Neuron (in vitro differentiated cells): ENCODE measurements at regions not wholly inside any gene's neighbourhood (a gene's known extent, or its start where the extent isn't known, plus 50 kb on each side); places are given as distances from the start of the nearest gene placed in this dataset.

Experiments used
- H2AFZ ChIP-seq: one replicate; pipeline ENCODE4 v1.6.1; 2013; ENCODE audit warnings: low read depth, mild to moderate bottlenecking, inconsistent platforms, low read length, moderate library complexity
- H3K27me3 ChIP-seq: one replicate; pipeline ENCODE4 v1.6.1; 2013; ENCODE audit warnings: low read length; ENCODE audit not compliant: insufficient read depth
- H3K36me3 ChIP-seq: one replicate; pipeline ENCODE4 v1.6.1; 2013; ENCODE audit warnings: low read length; ENCODE audit not compliant: insufficient read depth
- H3K4me1 ChIP-seq: one replicate; pipeline ENCODE4 v1.6.1; 2013; ENCODE audit warnings: low read length; ENCODE audit not compliant: insufficient read depth
- H3K4me3 ChIP-seq: 2 replicates; pipeline ENCODE4 v1.5.1; 2013; ENCODE audit warnings: mild to moderate bottlenecking, low read length, moderate library complexity
- H3K9me3 ChIP-seq: one replicate; pipeline ENCODE4 v1.6.1; 2013; ENCODE audit warnings: low read length

DNA sequence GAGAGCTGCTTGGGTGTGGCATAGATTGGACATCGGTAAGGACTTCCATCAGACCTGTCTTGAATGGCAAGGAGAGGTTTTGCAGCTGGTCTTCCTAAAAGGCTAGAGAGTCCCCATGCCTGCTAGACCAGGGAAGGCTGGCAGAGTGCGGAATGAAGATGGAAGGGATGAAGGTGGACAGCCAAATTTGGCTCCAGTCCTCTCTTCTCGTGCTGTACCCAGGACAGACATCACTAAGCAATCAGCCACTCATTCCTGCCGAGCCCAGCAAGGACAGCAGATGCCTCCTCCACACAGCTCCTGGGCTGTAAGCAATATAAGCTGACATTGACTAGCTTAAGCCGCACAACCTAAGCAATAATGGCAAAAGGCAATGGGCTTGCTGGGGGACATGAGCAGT, 112.0 kb downstream of the OLFM1 start:
- Histone ChIP-seq H3K9me3 (no peaks in the 10 kb centered on the region), H3K4me3 (no peak overlapping the region), H2AFZ (no peak overlapping the region), H3K36me3 (no peaks in the 10 kb centered on the region), H3K4me1 (no peaks in the 10 kb centered on the region), H3K27me3 (peaks cover 19% of the 10 kb centered on the region)

GRCh38 chr9:135201711-135202110, 114.2 kb downstream of the OLFM1 start:
- Histone ChIP-seq H3K4me3 (no peak overlapping the region), H3K9me3 (no peaks in the 10 kb centered on the region), H3K27me3 (peaks cover 19% of the 10 kb centered on the region), H2AFZ (no peak overlapping the region), H3K4me1 (no peaks in the 10 kb centered on the region), H3K36me3 (no peaks in the 10 kb centered on the region)

DNA sequence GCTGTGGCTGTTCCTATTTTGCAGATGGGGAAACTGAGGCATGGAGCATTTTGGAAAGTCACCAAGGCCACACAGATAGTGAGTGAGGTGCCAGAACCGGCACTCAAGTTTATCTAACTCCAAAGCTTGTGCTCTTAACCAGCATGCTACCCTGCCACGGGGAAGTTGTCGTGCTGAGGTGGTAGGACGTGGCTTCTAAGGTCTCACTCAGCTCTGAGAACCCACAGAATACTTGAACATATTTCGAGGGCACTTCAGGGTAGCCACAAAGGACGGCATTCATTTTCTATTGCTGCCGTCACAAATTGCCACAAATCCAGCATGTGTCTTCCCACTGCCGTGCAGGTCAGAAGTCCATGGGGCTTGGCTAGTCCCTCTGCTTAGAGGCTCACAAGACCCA, 116.7 kb downstream of the OLFM1 start:
- Histone ChIP-seq H3K9me3 (no peaks in the 10 kb centered on the region), H3K36me3 (no peaks in the 10 kb centered on the region), H3K4me1 (no peaks in the 10 kb centered on the region), H3K27me3 (peaks cover 9% of the 10 kb centered on the region), H2AFZ (no peak overlapping the region), H3K4me3 (no peak overlapping the region)

DNA sequence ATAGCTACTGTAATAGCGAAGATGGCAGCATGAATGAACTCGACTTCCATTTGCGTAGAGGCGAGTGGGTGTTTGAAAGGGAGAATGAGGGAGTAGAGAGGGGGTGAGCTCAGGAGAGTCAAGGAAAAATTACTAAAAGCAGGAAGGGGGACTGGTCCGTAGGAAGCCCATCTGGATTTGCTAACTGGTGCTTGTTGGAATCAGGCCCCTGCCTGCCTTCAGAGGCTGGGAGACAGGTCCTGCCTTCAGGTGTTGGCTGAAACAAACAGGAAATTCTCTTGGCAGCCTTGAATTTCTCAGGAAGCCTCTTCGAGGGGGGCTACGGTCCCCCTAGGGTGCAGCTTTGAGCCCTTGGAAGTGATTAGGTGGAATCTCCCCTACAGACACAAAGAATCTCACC, 121.7 kb downstream of the OLFM1 start:
- no peaks in the 10 kb centered on the region for H3K4me1 ChIP-seq
- H2AFZ ChIP-seq = no peak overlapping the region
- no peak overlapping the region for H3K4me3 ChIP-seq
- H3K9me3 ChIP-seq = peaks cover 8% of the 10 kb centered on the region
- H3K27me3 ChIP-seq = peaks cover 6% of the 10 kb centered on the region
- H3K36me3 ChIP-seq = no peaks in the 10 kb centered on the region

GRCh38 chr9:135209852-135210251, 122.4 kb downstream of the OLFM1 start:
- Histone ChIP-seq H3K9me3 (peaks cover 8% of the 10 kb centered on the region), H2AFZ (no peak overlapping the region), H3K4me3 (no peak overlapping the region), H3K27me3 (peaks cover 6% of the 10 kb centered on the region), H3K36me3 (no peaks in the 10 kb centered on the region), H3K4me1 (no peaks in the 10 kb centered on the region)

- H3K4me3 ChIP-seq = no peak overlapping the region
- H3K4me1 ChIP-seq = no peaks in the 10 kb centered on the region
- no peak overlapping the region for H2AFZ ChIP-seq
- peaks cover 12% of the 10 kb centered on the region for H3K27me3 ChIP-seq
- no peaks in the 10 kb centered on the region for H3K36me3 ChIP-seq
- H3K9me3 ChIP-seq = peaks cover 8% of the 10 kb centered on the region
These were observed 123.4 kb downstream of the OLFM1 start for GRCh38 chr9:135210676-135211523.

DNA sequence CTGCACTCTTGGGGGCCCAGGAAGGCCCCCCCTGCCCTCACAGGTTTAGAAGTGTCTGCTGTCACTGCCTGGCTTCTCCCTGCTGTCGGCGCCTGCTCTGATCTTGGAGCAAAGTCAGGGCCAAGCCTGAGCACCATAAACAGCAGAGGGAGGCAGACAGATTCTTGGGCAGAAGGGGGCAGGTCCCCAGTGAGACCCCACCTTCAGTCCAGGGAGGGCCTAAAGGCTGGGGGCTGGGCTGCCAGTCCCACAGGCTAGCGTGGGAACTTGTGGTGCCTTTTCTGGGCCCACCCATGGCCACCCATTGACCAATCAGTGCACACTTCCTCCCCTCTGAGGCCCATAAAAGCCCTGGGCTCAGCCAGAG, 124.0 kb downstream of the OLFM1 start:
- Histone ChIP-seq H3K4me1 (no peaks in the 10 kb centered on the region), H3K36me3 (no peaks in the 10 kb centered on the region), H3K9me3 (peaks cover 8% of the 10 kb centered on the region), H3K27me3 (peaks cover 17% of the 10 kb centered on the region), H3K4me3 (no peak overlapping the region), H2AFZ (no peak overlapping the region)

GRCh38 chr9:135212961-135213360, 125.5 kb downstream of the OLFM1 start:
- H3K36me3 ChIP-seq = no peaks in the 10 kb centered on the region
- peaks cover 30% of the 10 kb centered on the region for H3K27me3 ChIP-seq
- H3K4me3 ChIP-seq = no peak overlapping the region
- peaks cover 8% of the 10 kb centered on the region for H3K9me3 ChIP-seq
- no peak overlapping the region for H2AFZ ChIP-seq
- H3K4me1 ChIP-seq = no peaks in the 10 kb centered on the region

DNA sequence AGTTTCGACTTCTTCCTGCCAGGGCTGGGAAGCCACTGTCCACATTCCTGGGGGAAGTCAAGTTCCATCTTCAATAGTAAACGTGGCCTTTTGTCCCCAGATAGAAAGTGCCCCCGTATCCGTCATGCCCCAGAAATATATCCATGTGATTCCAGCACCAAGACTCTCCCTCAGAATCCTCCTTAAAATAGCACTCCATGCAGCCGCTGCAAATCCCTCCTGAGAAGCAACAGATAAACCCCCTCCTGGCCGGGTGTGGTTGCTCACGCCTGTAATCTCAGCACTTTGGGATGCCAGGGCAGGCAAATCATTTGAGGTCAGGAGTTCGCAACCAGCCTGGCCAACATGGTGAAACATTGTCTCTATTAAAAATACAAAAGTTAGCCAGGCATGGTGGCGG, 126.1 kb downstream of the OLFM1 start:
- Histone ChIP-seq H2AFZ (no peak overlapping the region), H3K27me3 (peaks cover 36% of the 10 kb centered on the region), H3K4me3 (no peak overlapping the region), H3K4me1 (no peaks in the 10 kb centered on the region), H3K36me3 (no peaks in the 10 kb centered on the region), H3K9me3 (peaks cover 8% of the 10 kb centered on the region)

- peaks cover 8% of the 10 kb centered on the region for H3K9me3 ChIP-seq
- no peaks in the 10 kb centered on the region for H3K4me1 ChIP-seq
- peaks cover 38% of the 10 kb centered on the region for H3K27me3 ChIP-seq
- H3K4me3 ChIP-seq = no peak overlapping the region
- no peaks in the 10 kb centered on the region for H3K36me3 ChIP-seq
- no peak overlapping the region for H2AFZ ChIP-seq
These were observed 126.7 kb downstream of the OLFM1 start for GRCh38 chr9:135214054-135214640.

- Histone ChIP-seq H3K36me3 (no peaks in the 10 kb centered on the region), H2AFZ (no peak overlapping the region), H3K4me1 (no peaks in the 10 kb centered on the region), H3K4me3 (no peak overlapping the region), H3K9me3 (peaks cover 8% of the 10 kb centered on the region), H3K27me3 (peaks cover 38% of the 10 kb centered on the region)
These were observed 127.2 kb downstream of the OLFM1 start for GRCh38 chr9:135214706-135215105.

DNA sequence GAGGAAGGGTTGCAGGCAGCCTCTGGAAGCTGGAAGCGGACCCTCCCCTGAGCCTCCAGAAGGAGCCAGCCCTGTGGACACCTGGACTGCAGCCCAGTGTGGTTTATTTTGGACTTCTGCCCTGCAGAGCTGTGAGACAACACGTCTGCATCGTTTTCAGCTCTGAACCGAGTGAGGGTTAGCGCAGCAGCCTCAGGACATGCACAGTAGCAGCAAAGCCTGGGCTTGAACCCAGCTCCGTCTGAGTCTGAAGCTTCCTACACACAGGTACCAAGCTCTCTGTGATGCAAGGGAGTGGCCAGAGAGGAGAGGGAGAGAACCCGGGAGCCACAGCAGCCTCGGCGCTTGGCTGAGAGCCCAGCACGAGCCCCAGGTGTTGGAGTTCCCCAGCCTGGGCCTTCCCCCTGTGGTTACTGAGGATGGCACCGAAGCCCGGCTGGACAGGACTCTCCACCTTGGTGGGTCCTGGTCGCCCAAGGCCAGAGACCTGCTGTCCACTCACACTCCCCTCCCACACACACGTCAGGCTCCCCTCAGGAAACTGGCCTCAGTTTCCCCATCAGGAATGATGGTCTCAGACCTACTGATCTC, 128.2 kb downstream of the OLFM1 start:
- peaks cover 8% of the 10 kb centered on the region for H3K9me3 ChIP-seq
- peaks cover 38% of the 10 kb centered on the region for H3K27me3 ChIP-seq
- H2AFZ ChIP-seq = no peak overlapping the region
- no peak overlapping the region for H3K4me3 ChIP-seq
- no peaks in the 10 kb centered on the region for H3K36me3 ChIP-seq
- no peaks in the 10 kb centered on the region for H3K4me1 ChIP-seq

GRCh38 chr9:135216236-135216635, 128.8 kb downstream of the OLFM1 start:
- Histone ChIP-seq H3K4me3 (no peak overlapping the region), H3K27me3 (peaks cover 38% of the 10 kb centered on the region), H3K4me1 (no peaks in the 10 kb centered on the region), H3K36me3 (no peaks in the 10 kb centered on the region), H3K9me3 (peaks cover 3% of the 10 kb centered on the region), H2AFZ (no peak overlapping the region)
